GM18507 (cell line): ENCODE measurements at regions not wholly inside any gene's neighbourhood (a gene's known extent, or its start where the extent isn't known, plus 50 kb on each side); places are given as distances from the start of the nearest gene placed in this dataset.
"Not testable (repeated sequence)": the region's sequence is repeated elsewhere in the genome, so short reads cannot be mapped to it uniquely, and the experiment has no call there.

Experiments
- DNase-seq: peaks from one replicate; pipeline ENCODE4 v3.0.0; 2011; ENCODE audit warnings: low read depth; ENCODE audit not compliant: insufficient read length; ENCODE audit errors: extremely low spot score
- FAIRE-seq: peaks from 2 replicates; lab custom pipeline; 2011; peaks lifted over from hg19 to GRCh38; lab: Jason Lieb, UNC

DNA sequence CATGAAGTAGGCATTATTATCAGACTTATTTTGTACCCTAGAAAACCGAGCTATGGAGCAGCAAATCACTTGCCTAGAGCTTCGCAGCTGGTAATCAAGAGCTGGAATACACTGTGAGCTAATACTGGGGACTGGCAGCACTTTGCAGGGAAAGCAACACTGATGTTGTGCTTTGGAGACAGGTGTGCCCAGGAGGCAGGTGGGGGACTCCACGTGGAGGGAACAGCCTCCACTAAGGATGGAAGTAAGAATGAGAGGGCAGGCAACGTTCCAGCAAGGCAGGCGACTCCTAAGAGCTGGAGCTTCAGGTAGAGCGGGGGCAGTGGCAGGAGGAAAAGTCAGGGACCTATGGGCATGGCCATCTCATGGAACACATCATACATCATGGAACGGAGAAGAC lies 300.5 kb upstream of the IGF1R start:
- FAIRE-seq (no peak), DNase-seq (no peak)

DNA sequence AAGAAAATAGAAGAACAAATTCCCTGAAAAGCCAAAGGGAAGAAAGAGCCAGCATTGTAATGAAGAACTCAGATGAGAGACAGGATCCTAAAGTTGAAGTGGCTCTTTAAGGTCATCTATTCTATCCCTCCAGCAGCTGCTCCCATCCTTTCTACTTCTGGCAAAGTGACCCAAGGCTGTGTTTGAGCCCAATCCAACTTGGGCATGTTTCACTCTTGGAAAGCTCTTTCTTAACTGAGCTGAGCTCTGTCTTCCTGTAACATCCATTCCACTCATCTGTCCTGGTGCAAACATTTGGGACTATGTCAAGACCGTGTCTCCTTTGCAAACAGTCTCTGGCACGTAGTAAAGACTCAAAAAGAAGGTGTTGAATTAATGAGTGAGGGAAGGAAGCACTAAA lies 298.1 kb upstream of the IGF1R start:
- no peak for FAIRE-seq

DNA sequence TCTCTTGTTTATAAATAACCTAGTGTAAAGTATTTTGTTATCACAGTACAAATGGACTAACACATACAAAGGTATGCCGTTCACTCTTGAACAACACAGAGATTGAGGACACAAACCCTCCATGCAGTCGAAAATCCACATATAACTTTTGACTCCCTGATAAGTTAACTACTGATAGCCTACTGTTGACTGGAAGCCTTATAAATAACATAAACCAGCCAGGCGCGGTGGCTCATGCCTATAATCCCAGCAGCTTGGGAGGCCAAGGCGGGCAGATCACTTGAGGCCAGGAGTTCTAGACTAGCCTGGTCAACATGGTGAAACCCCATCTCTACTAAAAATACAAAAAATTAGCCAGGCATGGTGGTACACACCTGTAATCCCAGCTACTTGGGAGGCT lies 290.1 kb upstream of the IGF1R start:
- DNase-seq, FAIRE-seq: not testable (repeated sequence)

More for the DNA sequence above, 298.1 kb upstream of the IGF1R start:
- no peak for DNase-seq

DNA sequence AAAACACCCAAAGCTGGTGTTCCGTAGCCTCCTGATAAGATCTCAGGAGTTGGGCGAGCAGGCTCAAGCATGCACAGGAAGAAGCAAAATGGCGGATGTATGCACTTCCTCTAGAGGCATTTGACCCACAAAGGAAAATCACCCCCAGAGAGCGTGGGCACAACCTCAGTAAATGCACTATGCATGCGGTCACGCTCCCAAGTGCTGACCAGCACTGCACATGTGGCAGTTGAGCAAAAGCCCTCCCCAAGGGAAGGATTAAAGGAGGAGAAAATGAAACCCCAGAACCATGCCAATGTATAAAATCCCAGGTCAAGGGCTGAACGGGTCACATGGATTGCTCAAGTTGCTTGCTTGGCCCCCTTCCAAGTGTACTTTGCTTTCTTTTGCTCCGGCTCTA lies 289.4 kb upstream of the IGF1R start:
- DNase-seq = no peak
- FAIRE-seq = no peak

DNA sequence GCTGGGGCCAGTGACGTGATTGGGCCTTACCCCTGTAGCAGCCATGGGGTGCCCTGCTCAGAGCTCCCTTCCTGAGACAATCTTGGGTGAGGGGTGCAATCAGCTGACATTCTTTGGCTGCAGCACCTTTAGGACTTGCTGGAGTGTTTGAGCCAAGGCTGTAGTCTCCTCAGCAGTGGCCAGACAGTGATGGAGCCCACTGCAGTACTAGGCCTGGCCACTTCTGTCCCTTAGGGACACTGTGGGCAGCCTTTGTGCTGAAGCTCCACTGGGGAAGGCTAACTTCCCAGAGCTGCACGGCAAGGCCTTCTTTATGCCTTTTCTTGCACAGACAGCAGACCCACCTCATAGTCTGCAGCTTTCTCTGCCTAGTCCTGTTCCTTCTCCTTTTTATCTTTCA lies 284.9 kb upstream of the IGF1R start:
- DNase-seq (no peak), FAIRE-seq (no peak)

DNA sequence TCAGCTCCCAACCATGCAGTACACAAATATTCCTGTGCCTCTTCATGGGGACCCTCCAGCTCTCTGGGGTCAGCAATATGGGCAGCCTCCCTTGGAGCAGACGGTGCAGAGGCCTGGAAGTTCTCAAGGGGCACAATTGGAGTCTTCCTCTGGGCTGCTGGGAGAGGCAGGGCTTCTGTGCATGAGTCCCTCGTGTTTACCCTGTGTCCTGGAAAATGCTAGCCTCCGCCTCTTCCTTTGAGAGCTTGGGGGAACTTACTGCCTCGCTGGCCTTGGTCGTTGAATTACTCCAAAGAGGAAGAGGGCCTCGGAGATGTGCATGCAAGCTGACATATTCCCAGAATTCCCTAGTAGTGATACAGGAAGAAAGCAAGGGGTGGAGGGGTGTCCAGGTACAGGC lies 284.4 kb upstream of the IGF1R start:
- DNase-seq (no peak), FAIRE-seq (no peak)

DNA sequence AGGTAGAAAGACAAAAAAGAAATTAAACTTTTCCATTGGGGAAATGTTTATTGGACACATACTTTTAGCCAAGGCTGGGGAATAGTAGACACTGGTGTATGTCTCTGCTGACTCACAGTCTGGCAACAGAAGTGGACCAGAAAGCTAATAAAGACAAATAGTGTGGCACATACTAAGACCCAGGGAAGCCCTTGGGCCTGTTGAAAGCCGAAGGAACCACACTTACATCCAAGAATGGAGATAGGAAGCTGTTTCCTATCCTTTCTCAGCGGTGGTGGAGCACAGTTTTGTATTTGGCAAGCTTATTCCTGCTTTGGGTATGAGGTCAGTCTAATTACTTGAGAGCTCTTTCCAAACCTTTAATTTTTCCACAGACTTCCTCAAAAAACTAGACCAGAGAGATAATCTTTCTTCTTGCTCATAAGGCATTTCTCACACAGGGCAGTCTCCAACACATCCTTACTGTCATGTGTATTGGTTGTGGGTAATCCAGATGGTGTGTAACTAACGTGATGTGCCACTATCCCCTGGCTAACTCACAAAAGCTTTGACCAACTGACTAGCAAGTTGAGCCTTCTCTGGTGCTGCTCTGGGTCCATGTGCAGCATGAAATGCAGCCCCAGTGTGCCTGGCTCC lies 279.1 kb upstream of the IGF1R start:
- FAIRE-seq (no peak), DNase-seq (no peak)

DNA sequence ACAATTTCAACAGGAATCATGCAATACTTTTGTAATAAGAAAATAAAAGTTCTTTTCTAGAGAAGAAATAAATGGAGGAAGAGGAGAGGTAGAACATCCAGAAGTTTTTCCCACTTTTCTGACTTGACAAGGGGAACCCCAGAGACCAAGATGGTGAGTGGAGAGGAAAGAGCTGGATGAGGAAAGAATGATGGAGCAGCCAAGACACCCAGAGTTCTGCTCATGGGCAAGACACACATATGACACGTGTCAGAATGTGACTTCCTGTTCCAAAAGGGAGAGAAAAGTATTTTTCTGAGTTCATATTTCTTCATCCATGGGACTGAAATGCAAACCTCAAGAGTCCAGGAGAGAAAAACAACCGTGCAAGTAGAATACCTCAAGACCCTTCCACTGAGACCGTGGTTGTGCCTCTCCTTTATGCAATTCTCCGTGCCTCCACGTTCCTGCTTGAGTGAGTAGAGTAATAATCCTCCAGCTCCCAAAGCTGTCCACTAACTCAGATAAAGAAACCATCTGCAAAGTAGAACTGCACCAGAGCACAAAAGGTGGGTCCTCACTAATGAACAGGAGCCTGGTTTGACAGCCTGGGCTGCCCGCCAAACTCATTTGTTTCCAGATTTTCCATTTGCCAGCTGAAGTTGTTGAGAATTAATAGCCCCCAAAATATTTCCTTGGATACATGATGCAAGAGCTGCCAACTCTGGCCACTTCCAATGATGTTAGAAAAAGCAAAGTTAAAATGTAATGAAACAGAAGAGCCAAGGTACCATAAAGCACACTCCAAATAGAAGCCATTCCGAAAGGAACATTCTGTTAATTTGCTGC lies 272.6 kb upstream of the IGF1R start:
- DNase-seq = no peak
- peak; percentile 42 for FAIRE-seq

DNA sequence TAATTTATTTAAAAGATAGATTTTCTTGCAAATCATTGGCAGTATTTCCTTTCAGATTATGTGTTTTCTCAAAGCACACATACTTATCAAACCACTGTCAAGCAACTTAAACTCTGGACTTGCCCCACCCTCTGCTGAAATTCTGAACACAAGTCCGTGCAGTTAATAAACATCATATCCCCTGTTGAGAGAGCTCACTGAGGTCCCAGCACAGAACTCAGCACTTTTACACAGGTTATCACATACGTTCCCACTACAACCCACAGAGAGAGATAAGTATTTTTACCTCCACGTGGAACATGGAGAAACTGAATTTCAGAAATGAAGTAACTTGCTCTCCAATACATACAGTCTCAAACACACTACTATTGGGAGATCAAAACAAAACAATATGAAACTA lies 267.6 kb upstream of the IGF1R start:
- no peak for FAIRE-seq
- no peak for DNase-seq

DNA sequence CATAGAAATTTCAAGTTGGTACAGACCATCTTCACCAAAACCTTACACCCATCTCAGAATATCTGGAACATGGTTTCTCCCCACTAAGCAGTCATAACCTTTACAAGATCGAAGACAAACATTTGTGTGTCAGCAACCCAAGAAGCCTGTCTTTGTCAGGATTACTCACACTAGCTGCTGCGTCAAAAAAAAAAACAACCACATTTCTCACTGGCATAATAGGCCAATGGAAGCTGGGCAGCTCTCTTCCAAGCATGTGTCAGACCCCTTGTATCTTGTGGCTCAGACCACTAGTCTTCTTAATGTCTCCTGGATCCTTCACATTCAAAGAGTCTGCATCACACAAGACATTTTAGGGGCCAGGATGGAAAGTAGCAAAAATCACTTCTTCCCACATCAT lies 266.9 kb upstream of the IGF1R start:
- FAIRE-seq = no peak
- DNase-seq = no peak

DNA sequence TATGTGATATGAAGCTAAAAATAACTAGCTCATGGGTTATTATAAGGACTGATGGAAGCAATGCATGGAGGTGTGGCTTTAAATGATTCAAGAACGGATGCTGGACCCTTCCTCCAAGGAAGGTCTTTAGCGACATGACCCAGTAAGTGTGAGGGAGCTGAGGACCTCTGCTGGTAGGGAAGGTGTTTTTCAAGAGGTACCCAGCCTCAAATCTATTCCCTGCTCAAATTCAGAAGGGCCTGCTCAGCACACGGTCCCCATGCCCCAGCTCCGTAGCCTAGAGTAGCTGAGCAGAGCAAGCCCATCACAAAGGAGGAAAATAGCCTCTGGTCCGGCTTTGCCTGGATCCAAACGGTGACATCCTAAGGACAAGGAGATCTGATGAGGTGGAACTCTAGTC lies 266.2 kb upstream of the IGF1R start:
- FAIRE-seq (no peak), DNase-seq (no peak)

DNA sequence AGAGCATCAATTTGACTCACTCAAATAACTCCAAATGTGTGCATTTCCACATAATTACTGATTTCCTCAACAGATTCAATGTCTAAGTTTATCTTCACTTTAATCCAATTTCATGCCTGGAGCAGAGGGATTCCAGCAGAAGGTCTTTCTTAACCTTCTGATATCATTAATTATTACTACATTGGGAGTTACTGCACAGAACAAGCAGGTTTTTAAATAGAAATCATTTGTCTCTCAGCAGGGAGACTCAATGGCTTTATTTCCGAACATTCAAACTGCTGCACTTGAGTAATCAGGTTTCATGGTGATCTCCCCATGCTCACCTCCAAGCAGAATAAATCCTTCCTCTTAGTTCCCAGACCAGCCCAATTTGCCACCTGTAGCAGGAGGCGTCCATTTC lies 264.8 kb upstream of the IGF1R start:
- DNase-seq (no peak), FAIRE-seq (no peak)

DNA sequence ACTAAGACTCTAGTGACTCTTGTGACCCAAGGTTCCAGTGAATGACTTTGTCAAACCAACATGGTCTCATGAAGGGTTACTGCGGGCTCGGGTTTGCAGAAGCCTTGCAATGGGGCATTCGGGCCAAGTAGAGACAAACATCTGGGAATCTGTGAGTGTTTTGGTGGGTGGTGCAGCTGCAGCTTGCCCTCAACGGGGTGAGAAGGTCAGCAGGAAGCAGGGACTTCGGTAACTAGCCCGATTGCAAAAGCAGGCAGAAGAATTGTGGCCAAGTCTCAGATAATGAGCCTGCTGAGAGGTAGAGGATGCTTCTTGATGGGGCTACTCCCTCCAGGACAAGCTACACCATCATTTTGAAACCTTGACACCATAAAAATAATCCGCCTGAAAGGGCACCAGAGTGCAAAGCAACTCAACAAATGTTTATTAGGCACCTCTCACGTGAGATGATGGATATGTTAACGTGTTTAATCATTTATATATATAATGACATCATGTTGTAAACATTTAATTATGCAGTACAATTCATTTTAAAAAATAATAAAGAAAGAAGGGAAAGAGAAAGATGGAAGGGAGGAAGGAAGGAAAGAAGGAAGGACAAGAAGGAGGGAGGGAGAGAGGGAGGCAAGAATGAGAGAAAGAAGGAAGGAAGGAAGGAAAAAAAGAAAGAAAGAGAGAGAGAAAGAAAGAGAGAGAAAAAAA lies 263.9 kb upstream of the IGF1R start:
- no peak for FAIRE-seq
- no peak for DNase-seq

DNA sequence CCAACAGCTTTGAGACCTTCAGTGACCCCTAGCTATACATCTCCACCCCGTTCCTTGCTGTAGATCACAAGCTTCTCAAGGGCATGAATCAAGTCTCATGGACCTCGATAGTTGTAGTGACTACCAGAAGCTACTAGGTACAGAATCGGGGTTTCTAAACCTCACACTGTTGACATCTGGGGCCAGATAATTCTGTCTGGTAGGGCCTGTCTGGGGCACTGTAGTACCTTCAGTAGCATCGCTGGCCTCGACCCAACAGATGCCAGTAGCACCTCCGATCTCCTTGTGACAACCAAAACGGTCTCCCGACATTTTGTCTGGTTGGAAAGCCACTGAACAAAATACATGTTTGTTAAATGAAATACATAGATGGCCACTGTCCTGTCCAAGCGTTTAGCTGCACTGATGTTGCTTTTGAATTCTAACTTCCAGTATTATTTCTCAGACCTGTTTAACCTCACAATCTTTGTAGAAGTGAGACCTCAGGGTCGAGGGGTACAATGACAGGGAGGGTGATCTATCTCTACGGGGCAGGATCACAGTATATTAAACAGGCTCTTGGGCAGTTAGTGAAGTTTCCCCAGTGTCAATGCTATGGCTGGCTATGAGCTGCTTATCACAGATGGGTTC lies 262.5 kb upstream of the IGF1R start:
- FAIRE-seq (no peak), DNase-seq (no peak)

DNA sequence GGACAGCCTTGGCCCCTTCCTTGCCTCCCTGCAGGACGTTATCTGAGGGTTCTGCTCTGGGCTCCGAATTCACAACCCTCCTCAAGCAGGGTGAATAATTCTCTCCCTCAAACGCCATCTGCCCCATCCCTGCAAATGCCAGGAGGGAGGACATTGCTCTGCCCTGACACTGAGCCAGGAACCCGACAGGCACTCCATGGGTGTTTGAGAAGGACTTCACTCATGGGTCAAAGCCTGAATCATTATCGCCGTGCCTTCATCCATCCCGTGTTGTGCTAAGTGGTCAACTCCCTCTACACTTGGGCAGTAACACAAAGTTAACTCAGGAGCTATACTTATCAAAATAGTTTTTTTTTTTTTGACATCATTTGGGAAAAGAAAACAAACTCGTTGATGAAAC lies 261.8 kb upstream of the IGF1R start:
- DNase-seq (no peak), FAIRE-seq (no peak)

DNA sequence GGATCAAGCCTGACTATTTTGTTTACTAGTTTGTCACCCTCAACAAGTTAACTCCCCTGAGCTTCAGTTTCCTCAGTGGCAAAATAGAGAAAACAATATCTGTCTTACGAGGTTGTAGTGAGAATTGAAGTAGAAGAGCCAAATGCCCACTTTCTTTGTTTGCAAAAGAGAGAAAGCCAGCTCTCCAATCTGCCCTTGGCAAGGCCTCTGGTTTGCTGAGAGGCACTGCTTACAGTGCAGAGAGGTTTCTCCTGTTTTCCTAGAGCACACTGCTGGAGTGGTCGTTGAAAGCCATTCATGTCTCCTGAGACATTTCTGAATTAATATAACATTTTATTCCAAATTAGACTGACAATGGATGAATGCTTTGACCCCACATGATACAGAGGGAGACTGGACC lies 260.5 kb upstream of the IGF1R start:
- DNase-seq (no peak), FAIRE-seq (no peak)

DNA sequence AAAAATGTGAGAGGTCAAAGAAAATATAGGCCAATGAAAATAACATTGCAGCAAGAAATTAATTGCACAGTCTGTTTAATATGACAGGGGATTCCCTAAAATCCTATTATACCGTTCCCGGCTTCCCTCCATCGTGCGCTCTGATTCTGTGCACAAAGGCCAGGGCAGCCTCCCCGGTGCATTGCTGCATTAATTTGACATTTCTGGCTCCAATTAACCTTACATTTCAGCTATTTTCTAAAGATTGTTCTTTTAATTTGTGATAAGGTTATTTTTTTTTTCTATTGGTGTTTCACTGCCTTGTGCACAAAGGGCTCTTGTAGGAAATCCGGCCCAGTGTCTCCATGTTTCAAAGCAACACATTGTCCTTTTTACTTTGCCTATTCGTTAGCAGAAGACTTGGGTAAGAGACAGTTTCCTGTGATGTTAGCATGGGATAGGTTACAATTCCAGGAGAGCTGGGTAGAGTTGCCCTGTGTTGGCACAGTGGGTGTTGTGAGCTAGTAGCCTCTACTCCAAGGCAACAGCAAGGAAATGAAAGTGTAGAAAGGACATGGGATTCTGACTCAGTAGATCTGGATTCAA lies 257.3 kb upstream of the IGF1R start:
- FAIRE-seq = no peak
- DNase-seq = no peak

DNA sequence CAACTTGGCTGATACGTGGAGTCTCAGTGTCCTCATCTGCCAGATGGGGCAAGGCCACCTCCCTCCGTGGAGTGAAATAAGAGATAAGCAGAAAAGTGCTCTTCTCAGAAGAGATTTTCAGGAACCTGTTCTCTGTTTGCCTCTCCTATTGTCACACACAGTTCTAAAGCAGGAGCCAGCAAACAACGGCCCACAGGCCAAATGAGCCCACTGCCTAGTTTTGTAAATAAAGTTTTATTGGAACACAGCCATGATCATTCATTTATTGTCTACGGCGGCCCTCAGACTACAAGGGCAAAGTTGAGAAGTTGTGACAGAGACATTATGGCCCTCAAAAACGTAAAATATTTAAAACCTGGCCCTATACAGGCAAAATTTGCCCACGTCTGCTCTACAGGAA lies 256.8 kb upstream of the IGF1R start:
- no peak for FAIRE-seq

DNA sequence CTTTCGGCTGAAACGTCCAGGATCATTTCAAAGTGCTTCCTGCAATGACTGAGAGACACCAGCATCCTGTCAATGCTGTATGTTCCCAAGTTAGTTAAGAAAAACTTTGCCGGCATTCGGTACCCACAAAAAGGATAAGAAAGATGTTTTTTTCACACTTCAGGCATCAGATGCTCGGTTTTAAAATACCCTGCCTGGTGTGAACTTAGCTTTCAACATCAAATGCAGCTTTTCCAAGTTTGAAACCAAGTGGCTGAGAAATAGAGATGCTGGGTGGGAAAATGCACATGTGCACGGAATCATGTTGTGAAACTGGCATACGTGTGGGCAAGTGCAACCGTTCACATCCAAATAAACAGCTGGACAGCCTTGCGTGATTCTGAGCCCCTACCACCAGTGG lies 254.9 kb upstream of the IGF1R start:
- DNase-seq (no peak), FAIRE-seq (no peak)

More for the DNA sequence above, 256.8 kb upstream of the IGF1R start:
- no peak for DNase-seq

DNA sequence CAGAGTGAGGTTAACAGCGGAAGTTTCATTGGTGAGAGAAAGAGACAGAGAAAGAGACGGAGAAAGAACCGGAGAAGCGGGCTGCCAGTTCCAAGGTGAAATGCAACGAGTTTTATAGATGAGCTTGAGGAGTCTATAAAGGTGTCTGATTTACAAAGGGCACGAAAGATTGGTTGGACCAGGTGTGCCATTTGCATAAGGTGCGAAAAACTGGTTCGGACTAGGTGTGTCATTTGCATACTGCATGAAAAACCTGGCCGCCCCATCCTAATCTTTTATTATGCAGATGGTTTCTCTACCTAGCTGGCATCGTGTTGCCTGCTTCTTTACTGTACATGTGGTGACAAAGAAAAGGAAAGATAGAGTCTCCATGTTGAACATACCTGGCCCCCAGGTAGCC lies 253.8 kb upstream of the IGF1R start:
- no peak for FAIRE-seq

More for the DNA sequence above, 253.8 kb upstream of the IGF1R start:
- DNase-seq = no peak
